HepG2 (cell line): ENCODE measurements at regions not wholly inside any gene's neighbourhood (a gene's known extent, or its start where the extent isn't known, plus 50 kb on each side); places are given as distances from the start of the nearest gene placed in this dataset.

Source experiments
- ATAC-seq: fragments of 200-7000 bp; cut with Tn5 transposase; 3 replicates; pipeline ENCODE4 v1.9.1; 2020; ENCODE audit warnings: mild to moderate bottlenecking, moderate library complexity
- BruUV-seq: library from RNA; stranded (reverse); fragments of 400-500 nt; replicated peaks from 2 replicates; lab custom pipeline; 2021; lab: Mats Ljungman, UMichigan
- CTCF ChIA-PET: fragments of 300-600 bp; formaldehyde crosslinking; extraction: SDS; loops from one replicate; lab custom pipeline; 2021; ENCODE audit warnings: low total read pairs, inconsistent platforms, low intra/inter-chr PET ratio; lab: Yijun Ruan, JAX
- POLR2A ChIA-PET: fragments of 350-600 bp; sonication (Branson Sonifier 250); formaldehyde crosslinking; loops from one replicate; lab custom pipeline; 2020; ENCODE audit warnings: antibody characterized with exemption, inconsistent platforms; lab: Yijun Ruan, JAX
- DNase-seq: peaks from one replicate; pipeline ENCODE4 v3.0.0-alpha.2; 2015; ENCODE audit warnings: low spot score
- FAIRE-seq: peaks from 3 replicates; lab custom pipeline; 2011; peaks lifted over from hg19 to GRCh38; lab: Jason Lieb, UNC
- H2AFZ ChIP-seq: one replicate; pipeline ENCODE4 v1.6.1; 2011; ENCODE audit warnings: low read length, inconsistent platforms
- H3K27ac ChIP-seq: fragments of 300-600 bp; 3 replicates; pipeline ENCODE4 v1.8.0; 2011; ENCODE audit warnings: mixed run types, mild to moderate bottlenecking, mixed read lengths, low read length, inconsistent platforms; ENCODE audit not compliant: insufficient read depth; ENCODE audit errors: extremely low read length
- H3K27me3 ChIP-seq, 2 experiments: fragments of 200-600 bp in 1 of 2; 2 replicates in 1 of 2; 3 replicates in 1 of 2; pipeline versions ENCODE4 v1.6.0 to v1.8.0; 2011; ENCODE audit warnings: low read length in 2 of 2, mild to moderate bottlenecking in 2 of 2, moderate library complexity in 2 of 2, inconsistent platforms in 1 of 2; ENCODE audit not compliant: insufficient read depth in 2 of 2, control insufficient read depth in 1 of 2
- H3K36me3 ChIP-seq, 2 experiments: fragments of 200-600 bp in 1 of 2; replicated peaks in 1 of 2; 2 replicates in 1 of 2; 3 replicates in 1 of 2; pipeline versions ENCODE4 v1.5.1 to v1.8.0; 2011; ENCODE audit warnings: low read length in 2 of 2, inconsistent platforms in 1 of 2; ENCODE audit not compliant: insufficient read depth in 2 of 2, control insufficient read depth in 1 of 2
- H3K4me1 ChIP-seq: 2 replicates; pipeline ENCODE4 v1.5.1; 2012; ENCODE audit warnings: low read length, inconsistent platforms; ENCODE audit not compliant: insufficient read depth
- H3K4me2 ChIP-seq: 2 replicates; pipeline ENCODE4 v1.6.0; 2011; ENCODE audit warnings: low read depth, low read length, inconsistent platforms
- H3K4me3 ChIP-seq, 3 experiments: fragments of 200-600 bp in 1 of 3; sonication (generic), shearing (Covaris generic) in 1 of 3; replicated peaks in 1 of 3; 2 replicates each; pipeline ENCODE4 v1.5.1; 2011 to 2016; ENCODE audit warnings: low read length in 3 of 3, inconsistent platforms in 2 of 3, low read depth in 2 of 3, mild to moderate bottlenecking in 2 of 3, control low read depth in 1 of 3, mixed read lengths in 1 of 3; ENCODE audit not compliant: insufficient read depth in 1 of 3
- H3K79me2 ChIP-seq: one replicate; pipeline ENCODE4 v1.6.1; 2011; ENCODE audit warnings: low read length, inconsistent platforms; ENCODE audit not compliant: insufficient read depth
- H3K9ac ChIP-seq: 2 replicates; pipeline ENCODE4 v1.6.0; 2011; ENCODE audit warnings: mild to moderate bottlenecking, low read depth, low read length, inconsistent platforms; ENCODE audit not compliant: insufficient read depth
- H3K9me3 ChIP-seq: 2 replicates; pipeline ENCODE4 v1.5.1; 2012; ENCODE audit warnings: mild to moderate bottlenecking, low read length
- H4K20me1 ChIP-seq: 2 replicates; pipeline ENCODE4 v1.6.0; 2011; ENCODE audit warnings: inconsistent platforms, mild to moderate bottlenecking, low read length, moderate library complexity; ENCODE audit not compliant: insufficient read depth
- ELF1 ChIP-seq: sonication (generic); formaldehyde crosslinking; IDR thresholded peaks from 2 replicates; pipeline ENCODE4 v1.4.0; 2020; ENCODE audit warnings: missing genetic modification reagents
- MAFK ChIP-seq, 2 experiments: IDR thresholded peaks in 1 of 2; conservative IDR thresholded peaks in 1 of 2; 2 replicates each; pipeline ENCODE4 v1.6.1; 2011; ENCODE audit warnings: improper control_type of control experiment in 2 of 2, low read length in 2 of 2
- RBM39 ChIP-seq: fragments of 200-400 bp; formaldehyde crosslinking; IDR thresholded peaks from one replicate; pipeline ENCODE4 v1.6.1; 2018; ENCODE audit warnings: antibody characterized with exemption, mild to moderate bottlenecking, low read depth, low read length; ENCODE audit not compliant: poor library complexity, severe bottlenecking
- ZNF235 ChIP-seq: sonication (generic); formaldehyde crosslinking; IDR thresholded peaks from 2 replicates; pipeline ENCODE4 v1.8.1; 2023; ENCODE audit warnings: mild to moderate bottlenecking, missing genetic modification reagents, borderline replicate concordance
- WGBS: methylation state at CpG from one replicate; pipeline ENCODE4 v1.1.6; 2017; ENCODE audit warnings: low lambda C conversion rate; 5-methylcytosine and 5-hydroxymethylcytosine counted together
- in situ Hi-C: cut with HindIII; loops from 2 replicates; pipeline ENCODE4 v1.10.0; 2017; ENCODE audit warnings: low pct_unique_long_range_greater_than_20kb; ENCODE audit not compliant: extremely low pct_ligation_motif_present
- intact Hi-C: fragments of 100-400 bp; cut with micrococcal nuclease; formaldehyde crosslinking; loops from one replicate; pipeline ENCODE4 v1.10.0; 2022; ENCODE audit not compliant: unreplicated experiment
- TF ChIP-seq, protein P1 (sequence below), 2 experiments: IDR thresholded peaks; 2 replicates each; pipeline ENCODE4 v1.6.1; 2011 to 2012; ENCODE audit warnings: low read length in 2 of 2, borderline replicate concordance in 1 of 2, low read depth in 1 of 2, mild to moderate bottlenecking in 1 of 2, moderate library complexity in 1 of 2
- TF ChIP-seq, protein P2 (sequence below): sonication (generic); formaldehyde crosslinking; IDR thresholded peaks from 2 replicates; pipeline ENCODE4 v1.4.0; 2020; ENCODE audit warnings: missing genetic modification reagents
- TF ChIP-seq, protein P3 (sequence below): sonication (generic); formaldehyde crosslinking; IDR thresholded peaks from 2 replicates; pipeline ENCODE4 v1.5.1; 2020; ENCODE audit warnings: missing genetic modification reagents, mild to moderate bottlenecking, borderline replicate concordance
- TF ChIP-seq, protein P4 (sequence below): sonication (generic); formaldehyde crosslinking; IDR thresholded peaks from 2 replicates; pipeline ENCODE4 v1.4.0; 2020; ENCODE audit warnings: missing genetic modification reagents

DNA sequence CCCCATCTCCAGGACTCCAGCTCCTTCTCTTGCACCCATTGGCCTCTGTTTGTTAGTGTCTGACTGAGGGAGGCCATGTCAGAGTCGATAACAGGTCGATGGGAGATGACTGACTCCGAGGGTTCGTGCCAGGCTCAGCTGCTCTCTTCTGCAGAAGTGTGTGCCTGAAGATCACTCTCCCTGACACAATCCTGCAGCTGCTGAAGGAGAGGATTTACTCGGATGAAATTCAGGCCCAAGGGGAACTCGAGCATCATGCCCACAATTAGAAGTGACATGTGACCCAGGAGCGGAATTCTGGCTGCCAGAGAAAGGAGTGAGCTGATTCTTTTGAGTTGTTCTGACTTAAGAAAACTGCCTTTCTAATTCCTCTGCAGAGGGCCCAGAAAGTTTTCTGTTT, 318.2 kb downstream of the MAFB start:
- H4K20me1 ChIP-seq: no peaks in the 10 kb centered on the region
- no TSS peak for BruUV-seq
- H3K27ac ChIP-seq: no peak overlapping the region
- H3K9ac ChIP-seq: no peak overlapping the region
- no peak for DNase-seq
- in situ Hi-C loops (no loop called here), intact Hi-C loops (no loop called here)
- no peaks in the 10 kb centered on the region for H3K4me1 ChIP-seq
- no peak overlapping the region for H3K4me2 ChIP-seq
- no peak overlapping the region for H2AFZ ChIP-seq
- no peaks in the 10 kb centered on the region for H3K27me3 ChIP-seq
- H3K4me3 ChIP-seq: no peak overlapping the region
- POLR2A ChIA-PET: no interaction called here
- WGBS: 3% methylated on average over 7 of the region's 7 CpGs
- ATAC-seq: no peak
- H3K9me3 ChIP-seq: peaks cover 15% of the 10 kb centered on the region
- H3K36me3 ChIP-seq: no peaks in the 10 kb centered on the region
- CTCF ChIA-PET: no interaction called here
- H3K79me2 ChIP-seq: no peaks in the 10 kb centered on the region
- TF ChIP-seq ZNF235 (CRISPR knock-in tag) (no peak), RBM39 (no peak), ELF1 (no peak), MAFK (conservative IDR thresholded peaks at IDR 0.05 in 1 of 2, IDR thresholded peaks at IDR 0.05 in 1 of 2; ENCODE audit: low read length in 2 of 2) (no peak)
- TF ChIP-seq, protein P1, sequence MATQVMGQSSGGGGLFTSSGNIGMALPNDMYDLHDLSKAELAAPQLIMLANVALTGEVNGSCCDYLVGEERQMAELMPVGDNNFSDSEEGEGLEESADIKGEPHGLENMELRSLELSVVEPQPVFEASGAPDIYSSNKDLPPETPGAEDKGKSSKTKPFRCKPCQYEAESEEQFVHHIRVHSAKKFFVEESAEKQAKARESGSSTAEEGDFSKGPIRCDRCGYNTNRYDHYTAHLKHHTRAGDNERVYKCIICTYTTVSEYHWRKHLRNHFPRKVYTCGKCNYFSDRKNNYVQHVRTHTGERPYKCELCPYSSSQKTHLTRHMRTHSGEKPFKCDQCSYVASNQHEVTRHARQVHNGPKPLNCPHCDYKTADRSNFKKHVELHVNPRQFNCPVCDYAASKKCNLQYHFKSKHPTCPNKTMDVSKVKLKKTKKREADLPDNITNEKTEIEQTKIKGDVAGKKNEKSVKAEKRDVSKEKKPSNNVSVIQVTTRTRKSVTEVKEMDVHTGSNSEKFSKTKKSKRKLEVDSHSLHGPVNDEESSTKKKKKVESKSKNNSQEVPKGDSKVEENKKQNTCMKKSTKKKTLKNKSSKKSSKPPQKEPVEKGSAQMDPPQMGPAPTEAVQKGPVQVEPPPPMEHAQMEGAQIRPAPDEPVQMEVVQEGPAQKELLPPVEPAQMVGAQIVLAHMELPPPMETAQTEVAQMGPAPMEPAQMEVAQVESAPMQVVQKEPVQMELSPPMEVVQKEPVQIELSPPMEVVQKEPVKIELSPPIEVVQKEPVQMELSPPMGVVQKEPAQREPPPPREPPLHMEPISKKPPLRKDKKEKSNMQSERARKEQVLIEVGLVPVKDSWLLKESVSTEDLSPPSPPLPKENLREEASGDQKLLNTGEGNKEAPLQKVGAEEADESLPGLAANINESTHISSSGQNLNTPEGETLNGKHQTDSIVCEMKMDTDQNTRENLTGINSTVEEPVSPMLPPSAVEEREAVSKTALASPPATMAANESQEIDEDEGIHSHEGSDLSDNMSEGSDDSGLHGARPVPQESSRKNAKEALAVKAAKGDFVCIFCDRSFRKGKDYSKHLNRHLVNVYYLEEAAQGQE (IDR thresholded peaks at IDR 0.05; ENCODE audit: borderline replicate concordance in 1 of 2, low read depth in 1 of 2, low read length in 2 of 2): no peak
- TF ChIP-seq, protein P2, sequence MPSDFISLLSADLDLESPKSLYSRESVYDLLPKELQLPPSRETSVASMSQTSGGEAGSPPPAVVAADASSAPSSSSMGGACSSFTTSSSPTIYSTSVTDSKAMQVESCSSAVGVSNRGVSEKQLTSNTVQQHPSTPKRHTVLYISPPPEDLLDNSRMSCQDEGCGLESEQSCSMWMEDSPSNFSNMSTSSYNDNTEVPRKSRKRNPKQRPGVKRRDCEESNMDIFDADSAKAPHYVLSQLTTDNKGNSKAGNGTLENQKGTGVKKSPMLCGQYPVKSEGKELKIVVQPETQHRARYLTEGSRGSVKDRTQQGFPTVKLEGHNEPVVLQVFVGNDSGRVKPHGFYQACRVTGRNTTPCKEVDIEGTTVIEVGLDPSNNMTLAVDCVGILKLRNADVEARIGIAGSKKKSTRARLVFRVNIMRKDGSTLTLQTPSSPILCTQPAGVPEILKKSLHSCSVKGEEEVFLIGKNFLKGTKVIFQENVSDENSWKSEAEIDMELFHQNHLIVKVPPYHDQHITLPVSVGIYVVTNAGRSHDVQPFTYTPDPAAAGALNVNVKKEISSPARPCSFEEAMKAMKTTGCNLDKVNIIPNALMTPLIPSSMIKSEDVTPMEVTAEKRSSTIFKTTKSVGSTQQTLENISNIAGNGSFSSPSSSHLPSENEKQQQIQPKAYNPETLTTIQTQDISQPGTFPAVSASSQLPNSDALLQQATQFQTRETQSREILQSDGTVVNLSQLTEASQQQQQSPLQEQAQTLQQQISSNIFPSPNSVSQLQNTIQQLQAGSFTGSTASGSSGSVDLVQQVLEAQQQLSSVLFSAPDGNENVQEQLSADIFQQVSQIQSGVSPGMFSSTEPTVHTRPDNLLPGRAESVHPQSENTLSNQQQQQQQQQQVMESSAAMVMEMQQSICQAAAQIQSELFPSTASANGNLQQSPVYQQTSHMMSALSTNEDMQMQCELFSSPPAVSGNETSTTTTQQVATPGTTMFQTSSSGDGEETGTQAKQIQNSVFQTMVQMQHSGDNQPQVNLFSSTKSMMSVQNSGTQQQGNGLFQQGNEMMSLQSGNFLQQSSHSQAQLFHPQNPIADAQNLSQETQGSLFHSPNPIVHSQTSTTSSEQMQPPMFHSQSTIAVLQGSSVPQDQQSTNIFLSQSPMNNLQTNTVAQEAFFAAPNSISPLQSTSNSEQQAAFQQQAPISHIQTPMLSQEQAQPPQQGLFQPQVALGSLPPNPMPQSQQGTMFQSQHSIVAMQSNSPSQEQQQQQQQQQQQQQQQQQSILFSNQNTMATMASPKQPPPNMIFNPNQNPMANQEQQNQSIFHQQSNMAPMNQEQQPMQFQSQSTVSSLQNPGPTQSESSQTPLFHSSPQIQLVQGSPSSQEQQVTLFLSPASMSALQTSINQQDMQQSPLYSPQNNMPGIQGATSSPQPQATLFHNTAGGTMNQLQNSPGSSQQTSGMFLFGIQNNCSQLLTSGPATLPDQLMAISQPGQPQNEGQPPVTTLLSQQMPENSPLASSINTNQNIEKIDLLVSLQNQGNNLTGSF (CRISPR knock-in tag): no peak
- TF ChIP-seq, protein P3, sequence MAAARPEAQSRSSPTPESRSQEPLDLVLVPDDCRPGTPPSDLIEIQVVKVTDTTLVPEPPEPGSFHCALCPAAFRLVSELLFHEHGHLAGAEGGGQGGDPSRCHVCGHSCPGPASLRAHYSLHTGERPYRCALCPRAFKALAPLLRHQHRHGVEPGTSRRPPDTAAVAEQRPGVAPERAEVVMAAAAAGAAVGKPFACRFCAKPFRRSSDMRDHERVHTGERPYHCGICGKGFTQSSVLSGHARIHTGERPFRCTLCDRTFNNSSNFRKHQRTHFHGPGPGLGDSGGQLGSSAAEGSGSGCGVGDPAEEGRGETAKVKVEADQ (CRISPR knock-in tag): no peak
- TF ChIP-seq, protein P4, sequence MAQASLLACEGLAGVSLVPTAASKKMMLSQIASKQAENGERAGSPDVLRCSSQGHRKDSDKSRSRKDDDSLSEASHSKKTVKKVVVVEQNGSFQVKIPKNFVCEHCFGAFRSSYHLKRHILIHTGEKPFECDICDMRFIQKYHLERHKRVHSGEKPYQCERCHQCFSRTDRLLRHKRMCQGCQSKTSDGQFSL (CRISPR knock-in tag): no peak
- FAIRE-seq: no peak
